HCT116 (cell line): ENCODE measurements at regions not wholly inside any gene's neighbourhood (a gene's known extent, or its start where the extent isn't known, plus 50 kb on each side); places are given as distances from the start of the nearest gene placed in this dataset.

Source experiments
- ATAC-seq: fragments of 200-7000 bp; cut with Tn5 transposase; 2 replicates; pipeline ENCODE4 v1.9.1; 2020; ENCODE audit warnings: mild to moderate bottlenecking, moderate library complexity
- BruUV-seq: library from RNA; stranded (reverse); fragments of 400-500 nt; replicated peaks from 2 replicates; lab custom pipeline; 2021; lab: Mats Ljungman, UMichigan
- CTCF ChIA-PET: fragments of 300-600 bp; sonication (Branson Sonifier 250); formaldehyde crosslinking; loops from one replicate; lab custom pipeline; 2021; ENCODE audit warnings: antibody characterized with exemption; lab: Charles Lee
- POLR2A ChIA-PET: fragments of 300-600, 350-600 bp; sonication (Branson Sonifier 250); formaldehyde crosslinking; loops from one replicate; lab custom pipeline; 2021; ENCODE audit warnings: antibody characterized with exemption; lab: Charles Lee
- RAD21 ChIA-PET, 2 experiments: fragments of 300-600 bp; sonication (Branson Sonifier 250); formaldehyde crosslinking; loops; one replicate each; lab custom pipeline; 2023; ENCODE audit warnings: low total read pairs in 2 of 2; ENCODE audit not compliant: uncharacterized antibody in 2 of 2, unreplicated experiment in 2 of 2, low non-redundant PET in 1 of 2; lab: Charles Lee
- DNase-seq: peaks from one replicate; pipeline ENCODE4 v3.0.0-alpha.2; 2010; ENCODE audit warnings: low read depth, low spot score
- H2AFZ ChIP-seq: fragments of 200-600 bp; shearing (Covaris generic), sonication (generic); 2 replicates; pipeline ENCODE4 v1.6.1; 2017; ENCODE audit warnings: low read depth, mixed run types, mixed read lengths, antibody characterized with exemption, low read length; ENCODE audit not compliant: poor library complexity, severe bottlenecking
- H3K27ac ChIP-seq: 2 replicates; pipeline ENCODE4 v1.5.1; 2012; ENCODE audit warnings: low read depth, low read length
- H3K27me3 ChIP-seq: fragments of 200-600 bp; sonication (generic); 2 replicates; pipeline ENCODE4 v1.6.1; 2016; ENCODE audit warnings: mixed run types, low read length, mixed read lengths; ENCODE audit not compliant: insufficient read depth
- H3K36me3 ChIP-seq, 2 experiments: fragments of 200-500 bp in 1 of 2; fragments of 200-600 bp in 1 of 2; sonication (Bioruptor generic) in 1 of 2; sonication (generic) in 1 of 2; 2 replicates each; pipeline versions ENCODE4 v1.5.1 to v1.6.1; 2014 to 2016; ENCODE audit warnings: low read length in 2 of 2, inconsistent platforms in 1 of 2, mixed read lengths in 1 of 2, mixed run types in 1 of 2; ENCODE audit not compliant: insufficient read depth in 2 of 2, control insufficient read depth in 1 of 2
- H3K4me1 ChIP-seq, 2 experiments: fragments of 200-600 bp in 1 of 2; sonication (generic) in 1 of 2; 2 replicates each; pipeline versions ENCODE4 v1.5.1 to v1.6.1; 2012 to 2017; ENCODE audit warnings: low read length in 2 of 2, inconsistent platforms in 1 of 2, mild to moderate bottlenecking in 1 of 2, mixed read lengths in 1 of 2, mixed run types in 1 of 2, moderate library complexity in 1 of 2; ENCODE audit not compliant: insufficient read depth in 2 of 2, control insufficient read depth in 1 of 2
- H3K4me2 ChIP-seq: fragments of 200-600 bp; sonication (generic); 2 replicates; pipeline ENCODE4 v1.6.1; 2017; ENCODE audit warnings: mixed run types, low read length, mixed read lengths
- H3K4me3 ChIP-seq, 2 experiments: fragments of 200-600 bp in 1 of 2; sonication (generic) in 1 of 2; replicated peaks in 1 of 2; 2 replicates each; pipeline ENCODE4 v1.5.1; 2011 to 2016; ENCODE audit warnings: low read length in 2 of 2, control low read depth in 1 of 2, low read depth in 1 of 2, mild to moderate bottlenecking in 1 of 2, mixed read lengths in 1 of 2, mixed run types in 1 of 2
- H3K79me2 ChIP-seq: fragments of 200-600 bp; sonication (generic); 2 replicates; pipeline ENCODE4 v1.6.1; 2017; ENCODE audit warnings: mild to moderate bottlenecking, mixed run types, low read length, moderate library complexity, mixed read lengths; ENCODE audit not compliant: insufficient read depth
- H3K9ac ChIP-seq: fragments of 200-600 bp; sonication (generic); 2 replicates; pipeline ENCODE4 v1.6.1; 2016; ENCODE audit warnings: low read length, mixed read lengths
- H3K9me2 ChIP-seq: fragments of 200-600 bp; sonication (generic), shearing (Covaris generic); 2 replicates; pipeline ENCODE4 v1.6.1; 2017; ENCODE audit warnings: mixed run types, mild to moderate bottlenecking, moderate library complexity; ENCODE audit not compliant: insufficient read depth
- H3K9me3 ChIP-seq, 2 experiments: fragments of 200-500 bp in 1 of 2; fragments of 200-600 bp in 1 of 2; sonication (Bioruptor generic) in 1 of 2; sonication (generic) in 1 of 2; 2 replicates each; pipeline ENCODE4 v1.6.1; 2014 to 2017; ENCODE audit warnings: low read length in 2 of 2, mixed read lengths in 2 of 2, inconsistent platforms in 1 of 2, low read depth in 1 of 2, mild to moderate bottlenecking in 1 of 2, mixed run types in 1 of 2, moderate library complexity in 1 of 2; ENCODE audit not compliant: control insufficient read depth in 1 of 2, insufficient read depth in 1 of 2
- H4K20me1 ChIP-seq: fragments of 200-600 bp; sonication (generic), shearing (Covaris generic); 2 replicates; pipeline ENCODE4 v1.6.1; 2017; ENCODE audit warnings: mixed run types, mild to moderate bottlenecking, moderate library complexity; ENCODE audit not compliant: insufficient read depth
- ATF3 ChIP-seq: IDR thresholded peaks from 2 replicates; pipeline ENCODE4 v1.6.1; 2012
- CBX3 ChIP-seq: IDR thresholded peaks from 2 replicates; pipeline ENCODE4 v1.6.1; 2012; ENCODE audit warnings: low read depth
- EGR1 ChIP-seq: IDR thresholded peaks from 2 replicates; pipeline ENCODE4 v1.6.1; 2012; ENCODE audit warnings: low read depth
- POLR2A ChIP-seq: IDR thresholded peaks from 2 replicates; pipeline ENCODE4 v1.7.0; 2011; ENCODE audit warnings: borderline replicate concordance; ENCODE audit not compliant: insufficient read depth, insufficient read length; ENCODE audit errors: extremely low read depth
- SRF ChIP-seq: IDR thresholded peaks from 2 replicates; pipeline ENCODE4 v1.6.1; 2012; ENCODE audit warnings: low read depth
- ZFX ChIP-seq: fragments of 450-650 bp; IDR thresholded peaks from 2 replicates; pipeline ENCODE4 v1.6.1; 2017
- ZNF274 ChIP-seq: fragments of 200-500 bp; sonication (Bioruptor generic); IDR thresholded peaks from 2 replicates; pipeline ENCODE4 v1.6.1; 2014; ENCODE audit warnings: mild to moderate bottlenecking, low read depth, low read length, inconsistent platforms
- intact Hi-C: fragments of 100-400 bp; cut with micrococcal nuclease; formaldehyde crosslinking; loops from 2 replicates; pipeline ENCODE4 v1.10.0; 2022
- TF ChIP-seq, protein P1 (sequence below), 3 experiments: fragments of 200-600 bp in 1 of 3; sonication (generic) in 1 of 3; IDR thresholded peaks in 2 of 3; conservative IDR thresholded peaks in 1 of 3; 2 replicates each; pipeline ENCODE4 v1.5.1; 2012 to 2017; ENCODE audit warnings: low read depth in 2 of 3, low read length in 2 of 3, antibody characterized with exemption in 1 of 3, borderline replicate concordance in 1 of 3, control low read depth in 1 of 3, mild to moderate bottlenecking in 1 of 3, mixed read lengths in 1 of 3, mixed run types in 1 of 3, moderate library complexity in 1 of 3; ENCODE audit not compliant: insufficient read depth in 1 of 3
- TF ChIP-seq, protein P2 (sequence below): IDR thresholded peaks from 2 replicates; pipeline ENCODE4 v1.6.1; 2012; ENCODE audit warnings: low read depth

DNA sequence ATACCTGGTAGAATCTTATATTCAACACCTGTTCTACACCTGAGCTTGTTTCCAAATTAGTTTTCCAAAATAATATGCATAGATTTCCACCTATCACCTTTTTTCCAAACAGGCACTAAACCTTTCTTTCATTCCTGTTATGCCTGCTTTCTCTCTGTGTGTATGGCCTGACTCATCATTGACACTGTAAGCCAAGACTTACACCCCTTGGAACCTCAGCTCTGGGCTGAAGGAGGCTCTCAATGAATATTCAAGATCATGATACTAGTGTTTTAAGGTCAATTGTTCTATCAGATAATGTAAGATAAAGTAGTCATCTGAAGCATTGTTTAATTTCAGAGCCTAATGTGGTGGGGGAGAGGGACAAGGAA lies 1193.3 kb downstream of the FLRT2 start:
- no peak overlapping the region for H3K4me3 ChIP-seq
- no peaks in the 10 kb centered on the region for H3K79me2 ChIP-seq
- H3K4me2 ChIP-seq = no peak overlapping the region
- no peaks in the 10 kb centered on the region for H3K9me2 ChIP-seq
- H4K20me1 ChIP-seq = no peaks in the 10 kb centered on the region
- intact Hi-C loops = no loop called here
- ATAC-seq (no peak), DNase-seq (no peak)
- H3K4me1 ChIP-seq = no peaks in the 10 kb centered on the region
- H3K9me3 ChIP-seq = peaks cover 14 to 23% of the 10 kb centered on the region in 2 experiments; a peak in 2 of 4 replicates
- no peak for TF ChIP-seq ZNF274
- no peak for TF ChIP-seq EGR1
- TF ChIP-seq, protein P1, sequence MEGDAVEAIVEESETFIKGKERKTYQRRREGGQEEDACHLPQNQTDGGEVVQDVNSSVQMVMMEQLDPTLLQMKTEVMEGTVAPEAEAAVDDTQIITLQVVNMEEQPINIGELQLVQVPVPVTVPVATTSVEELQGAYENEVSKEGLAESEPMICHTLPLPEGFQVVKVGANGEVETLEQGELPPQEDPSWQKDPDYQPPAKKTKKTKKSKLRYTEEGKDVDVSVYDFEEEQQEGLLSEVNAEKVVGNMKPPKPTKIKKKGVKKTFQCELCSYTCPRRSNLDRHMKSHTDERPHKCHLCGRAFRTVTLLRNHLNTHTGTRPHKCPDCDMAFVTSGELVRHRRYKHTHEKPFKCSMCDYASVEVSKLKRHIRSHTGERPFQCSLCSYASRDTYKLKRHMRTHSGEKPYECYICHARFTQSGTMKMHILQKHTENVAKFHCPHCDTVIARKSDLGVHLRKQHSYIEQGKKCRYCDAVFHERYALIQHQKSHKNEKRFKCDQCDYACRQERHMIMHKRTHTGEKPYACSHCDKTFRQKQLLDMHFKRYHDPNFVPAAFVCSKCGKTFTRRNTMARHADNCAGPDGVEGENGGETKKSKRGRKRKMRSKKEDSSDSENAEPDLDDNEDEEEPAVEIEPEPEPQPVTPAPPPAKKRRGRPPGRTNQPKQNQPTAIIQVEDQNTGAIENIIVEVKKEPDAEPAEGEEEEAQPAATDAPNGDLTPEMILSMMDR (IDR thresholded peaks at IDR 0.05 in 2 of 3, conservative IDR thresholded peaks at IDR 0.05 in 1 of 3; ENCODE audit: borderline replicate concordance in 1 of 3, insufficient read depth in 1 of 3, low read depth in 2 of 3, low read length in 2 of 3) = no peak
- TF ChIP-seq SRF = no peak
- no peak for TF ChIP-seq POLR2A
- TF ChIP-seq ZFX = no peak
- TF ChIP-seq CBX3 = no peak
- TF ChIP-seq, protein P2, sequence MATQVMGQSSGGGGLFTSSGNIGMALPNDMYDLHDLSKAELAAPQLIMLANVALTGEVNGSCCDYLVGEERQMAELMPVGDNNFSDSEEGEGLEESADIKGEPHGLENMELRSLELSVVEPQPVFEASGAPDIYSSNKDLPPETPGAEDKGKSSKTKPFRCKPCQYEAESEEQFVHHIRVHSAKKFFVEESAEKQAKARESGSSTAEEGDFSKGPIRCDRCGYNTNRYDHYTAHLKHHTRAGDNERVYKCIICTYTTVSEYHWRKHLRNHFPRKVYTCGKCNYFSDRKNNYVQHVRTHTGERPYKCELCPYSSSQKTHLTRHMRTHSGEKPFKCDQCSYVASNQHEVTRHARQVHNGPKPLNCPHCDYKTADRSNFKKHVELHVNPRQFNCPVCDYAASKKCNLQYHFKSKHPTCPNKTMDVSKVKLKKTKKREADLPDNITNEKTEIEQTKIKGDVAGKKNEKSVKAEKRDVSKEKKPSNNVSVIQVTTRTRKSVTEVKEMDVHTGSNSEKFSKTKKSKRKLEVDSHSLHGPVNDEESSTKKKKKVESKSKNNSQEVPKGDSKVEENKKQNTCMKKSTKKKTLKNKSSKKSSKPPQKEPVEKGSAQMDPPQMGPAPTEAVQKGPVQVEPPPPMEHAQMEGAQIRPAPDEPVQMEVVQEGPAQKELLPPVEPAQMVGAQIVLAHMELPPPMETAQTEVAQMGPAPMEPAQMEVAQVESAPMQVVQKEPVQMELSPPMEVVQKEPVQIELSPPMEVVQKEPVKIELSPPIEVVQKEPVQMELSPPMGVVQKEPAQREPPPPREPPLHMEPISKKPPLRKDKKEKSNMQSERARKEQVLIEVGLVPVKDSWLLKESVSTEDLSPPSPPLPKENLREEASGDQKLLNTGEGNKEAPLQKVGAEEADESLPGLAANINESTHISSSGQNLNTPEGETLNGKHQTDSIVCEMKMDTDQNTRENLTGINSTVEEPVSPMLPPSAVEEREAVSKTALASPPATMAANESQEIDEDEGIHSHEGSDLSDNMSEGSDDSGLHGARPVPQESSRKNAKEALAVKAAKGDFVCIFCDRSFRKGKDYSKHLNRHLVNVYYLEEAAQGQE = no peak
- TF ChIP-seq ATF3 = no peak
- H3K27me3 ChIP-seq = no peaks in the 10 kb centered on the region
- CTCF ChIA-PET = no interaction called here
- H3K36me3 ChIP-seq = no peaks in the 10 kb centered on the region
- no peak overlapping the region for H3K27ac ChIP-seq
- POLR2A ChIA-PET = no interaction called here
- H2AFZ ChIP-seq = no peak overlapping the region
- BruUV-seq = no TSS peak
- RAD21 ChIA-PET = no interaction called here
- no peak overlapping the region for H3K9ac ChIP-seq
